ENCODE measurements at regions not wholly inside any gene's neighbourhood (a gene's known extent, or its start where the extent isn't known, plus 50 kb on each side); places are given as distances from the start of the nearest gene placed in this dataset.

- Histone ChIP-seq H3K9me3 (replicated peaks; ENCODE audit: control insufficient read depth, insufficient read depth, low read length) (no peaks in the 10 kb centered on the region), H3K9me1 (replicated peaks; ENCODE audit: control insufficient read depth, extremely low read depth, insufficient read depth, low read length) (no peaks in the 10 kb centered on the region), H3K4me2 (ENCODE audit: insufficient read depth, low read length) (no peak overlapping the region), H3K36me3 (ENCODE audit: control insufficient read depth in 2 of 2, extremely low read depth in 1 of 2, insufficient read depth in 2 of 2, low read length in 2 of 2) (no peaks in the 10 kb centered on the region), H3K4me1 (ENCODE audit: control insufficient read depth, extremely low read depth, insufficient read depth, low read length) (no peaks in the 10 kb centered on the region), H3K27me3 (ENCODE audit: control insufficient read depth in 2 of 2, insufficient read depth in 2 of 2, low read length in 2 of 2) (peaks cover 0 to 3% of the 10 kb centered on the region in 2 experiments), H2AFZ (ENCODE audit: low read depth, low read length) (no peak overlapping the region), H3K27ac (ENCODE audit: insufficient read depth, low read depth, low read length) (no peak overlapping the region), H3K4me3 (replicated peaks in 1 of 3; ENCODE audit: insufficient read depth in 1 of 3, low read depth in 1 of 3, low read length in 3 of 3) (no peak overlapping the region), H3K79me2 (ENCODE audit: control insufficient read depth, insufficient read depth, low read length) (no peaks in the 10 kb centered on the region), H4K20me1 (replicated peaks; ENCODE audit: control insufficient read depth, extremely low read depth, insufficient read depth, low read length) (no peaks in the 10 kb centered on the region), H3K9ac (replicated peaks; ENCODE audit: extremely low read depth, insufficient read depth, low read length) (no peak overlapping the region)
- BruUV-seq (replicated peaks), result no TSS peak
- TF ChIP-seq FOS (IDR thresholded peaks at IDR 0.05; ENCODE audit: borderline replicate concordance, insufficient read depth, low read length) (no peak), GATA2 (IDR thresholded peaks at IDR 0.05; ENCODE audit: insufficient read depth, insufficient read length, low read depth, low read length) (no peak)
- ChIA-PET CTCF (interaction anchor here (1.1 kb wide), 1 partner anchor 36 kb away, joined by 3 read pairs; no protein-coding TSS in a partner anchor), POLR2A (no interaction called here)
- dilution Hi-C loops (cut with MboI; ENCODE audit: extremely low pct_ligation_motif_present, low sequenced_read_pairs), result no loop called here
- intact Hi-C loops (cut with micrococcal nuclease), result no loop called here
- no peak for DNase-seq (ENCODE audit: low read depth, low spot score)
- no peak for FAIRE-seq
Measured at GRCh38 chr6:4533576-4533975, 242.6 kb upstream of the CDYL start.

GRCh38 chr6:4531406-4531805 lies 244.8 kb upstream of the CDYL start:
- Histone ChIP-seq H3K4me2 (ENCODE audit: insufficient read depth, low read length) (no peak overlapping the region), H2AFZ (ENCODE audit: low read depth, low read length) (no peak overlapping the region), H4K20me1 (replicated peaks; ENCODE audit: control insufficient read depth, extremely low read depth, insufficient read depth, low read length) (no peaks in the 10 kb centered on the region), H3K27me3 (ENCODE audit: control insufficient read depth in 2 of 2, insufficient read depth in 2 of 2, low read length in 2 of 2) (peaks cover 0 to 3% of the 10 kb centered on the region in 2 experiments), H3K4me1 (ENCODE audit: control insufficient read depth, extremely low read depth, insufficient read depth, low read length) (no peaks in the 10 kb centered on the region), H3K79me2 (ENCODE audit: control insufficient read depth, insufficient read depth, low read length) (no peaks in the 10 kb centered on the region), H3K27ac (ENCODE audit: insufficient read depth, low read depth, low read length) (no peak overlapping the region), H3K9me1 (replicated peaks; ENCODE audit: control insufficient read depth, extremely low read depth, insufficient read depth, low read length) (no peaks in the 10 kb centered on the region), H3K9ac (replicated peaks; ENCODE audit: extremely low read depth, insufficient read depth, low read length) (no peak overlapping the region), H3K9me3 (replicated peaks; ENCODE audit: control insufficient read depth, insufficient read depth, low read length) (no peaks in the 10 kb centered on the region), H3K4me3 (replicated peaks in 1 of 3; ENCODE audit: insufficient read depth in 1 of 3, low read depth in 1 of 3, low read length in 3 of 3) (no peak overlapping the region), H3K36me3 (ENCODE audit: control insufficient read depth in 2 of 2, extremely low read depth in 1 of 2, insufficient read depth in 2 of 2, low read length in 2 of 2) (no peaks in the 10 kb centered on the region)
- no peak for DNase-seq (ENCODE audit: low read depth, low spot score)
- intact Hi-C loops (cut with micrococcal nuclease) (no loop called here), dilution Hi-C loops (cut with MboI; ENCODE audit: extremely low pct_ligation_motif_present, low sequenced_read_pairs) (no loop called here)
- ChIA-PET POLR2A (no interaction called here), CTCF (no interaction called here)
- BruUV-seq (replicated peaks), result no TSS peak
- TF ChIP-seq EZH2 (IDR thresholded peaks at IDR 0.05; ENCODE audit: borderline replicate concordance, low read depth, low read length, severe bottlenecking), result no peak
- TF ChIP-seq CTCF (IDR thresholded peaks at IDR 0.05; ENCODE audit: extremely low read depth in 1 of 2, insufficient read depth in 1 of 2, low read depth in 1 of 2, low read length in 2 of 2), result no peak
- no peak for FAIRE-seq
